Peyer's patch (tissue), 4 donors: ENCODE measurements at regions not wholly inside any gene's neighbourhood (a gene's known extent, or its start where the extent isn't known, plus 50 kb on each side); places are given as distances from the start of the nearest gene placed in this dataset.

Experiments used
- DNase-seq, 3 donors: peaks; one replicate each; pipeline ENCODE4 v3.0.0-alpha.2; 2017 to 2019
- H3K27ac ChIP-seq, 4 donors: fragments of 200-600 bp; sonication (generic); one replicate each; pipeline ENCODE4 v1.5.1; 2016 to 2019
- H3K27me3 ChIP-seq, 2 donors: fragments of 200-600 bp; sonication (generic); one replicate each; pipeline ENCODE4 v1.5.1; 2019
- H3K36me3 ChIP-seq, 3 donors: fragments of 200-600 bp; sonication (generic); one replicate each; pipeline ENCODE4 v1.5.1; 2016 to 2019
- H3K4me1 ChIP-seq, 4 donors: fragments of 200-600 bp; sonication (generic); one replicate each; pipeline ENCODE4 v1.5.1; 2016 to 2019
- H3K4me3 ChIP-seq, 4 donors: fragments of 200-600 bp; sonication (generic); 1 replicate in 3 of 4; 2 replicates in 1 of 4; pipeline ENCODE4 v1.5.1; 2016 to 2019; ENCODE audit warnings: mild to moderate bottlenecking in 1 of 4
- H3K9me3 ChIP-seq, 4 donors: fragments of 200-600 bp; sonication (generic); one replicate each; pipeline ENCODE4 v1.5.1; 2016 to 2019; ENCODE audit warnings: mild to moderate bottlenecking in 1 of 4
- POLR2A ChIP-seq, 2 donors: fragments of 450-650 bp; IDR thresholded peaks; one replicate each; pipeline ENCODE4 v1.5.1; 2017; ENCODE audit warnings: antibody characterized with exemption in 2 of 2, mild to moderate bottlenecking in 2 of 2, moderate library complexity in 2 of 2
- TF ChIP-seq, protein P1 (sequence below), 6 experiments: fragments of 450-650 bp in 4 of 6; fragments of 200-600 bp in 2 of 6; sonication (generic) in 1 of 6; IDR thresholded peaks; one replicate each; pipeline ENCODE4 v1.5.1; 2017 to 2019; ENCODE audit warnings: antibody characterized with exemption in 6 of 6, mild to moderate bottlenecking in 3 of 6, moderate library complexity in 1 of 6

GRCh38 chr12:91384366-91384765, 201.7 kb upstream of the DCN start:
- TF ChIP-seq POLR2A (IDR thresholded peaks at IDR 0.05) = no peak
- TF ChIP-seq, protein P1, sequence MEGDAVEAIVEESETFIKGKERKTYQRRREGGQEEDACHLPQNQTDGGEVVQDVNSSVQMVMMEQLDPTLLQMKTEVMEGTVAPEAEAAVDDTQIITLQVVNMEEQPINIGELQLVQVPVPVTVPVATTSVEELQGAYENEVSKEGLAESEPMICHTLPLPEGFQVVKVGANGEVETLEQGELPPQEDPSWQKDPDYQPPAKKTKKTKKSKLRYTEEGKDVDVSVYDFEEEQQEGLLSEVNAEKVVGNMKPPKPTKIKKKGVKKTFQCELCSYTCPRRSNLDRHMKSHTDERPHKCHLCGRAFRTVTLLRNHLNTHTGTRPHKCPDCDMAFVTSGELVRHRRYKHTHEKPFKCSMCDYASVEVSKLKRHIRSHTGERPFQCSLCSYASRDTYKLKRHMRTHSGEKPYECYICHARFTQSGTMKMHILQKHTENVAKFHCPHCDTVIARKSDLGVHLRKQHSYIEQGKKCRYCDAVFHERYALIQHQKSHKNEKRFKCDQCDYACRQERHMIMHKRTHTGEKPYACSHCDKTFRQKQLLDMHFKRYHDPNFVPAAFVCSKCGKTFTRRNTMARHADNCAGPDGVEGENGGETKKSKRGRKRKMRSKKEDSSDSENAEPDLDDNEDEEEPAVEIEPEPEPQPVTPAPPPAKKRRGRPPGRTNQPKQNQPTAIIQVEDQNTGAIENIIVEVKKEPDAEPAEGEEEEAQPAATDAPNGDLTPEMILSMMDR (IDR thresholded peaks at IDR 0.05) = no peak
- no peaks in the 10 kb centered on the region for H3K4me1 ChIP-seq
- H3K9me3 ChIP-seq = no peaks in the 10 kb centered on the region
- no peak for DNase-seq
- H3K4me3 ChIP-seq = no peak overlapping the region
- no peak overlapping the region for H3K27ac ChIP-seq
- no peaks in the 10 kb centered on the region for H3K36me3 ChIP-seq
- H3K27me3 ChIP-seq = no peaks in the 10 kb centered on the region

DNA sequence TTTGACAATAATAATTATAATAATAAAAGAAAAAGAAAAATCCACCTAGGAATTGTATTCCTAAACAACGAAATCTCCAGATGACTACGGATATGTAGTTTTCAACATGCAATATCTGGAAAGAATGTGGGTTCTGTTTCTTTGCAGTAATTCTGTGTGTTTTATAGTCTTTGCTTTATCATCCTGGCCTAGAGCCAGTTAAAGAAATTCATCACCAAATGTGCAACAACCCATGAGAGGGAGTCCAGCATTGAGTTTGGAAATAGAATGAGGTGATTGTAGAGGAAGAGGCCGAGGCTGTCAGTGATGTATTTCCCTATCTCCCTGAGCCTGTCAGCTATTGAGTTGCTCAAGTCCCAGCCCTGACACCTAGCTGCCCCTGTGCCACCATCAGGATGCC, 200.5 kb upstream of the DCN start:
- H3K27ac ChIP-seq = no peak overlapping the region
- no peak for DNase-seq
- TF ChIP-seq POLR2A (IDR thresholded peaks at IDR 0.05) = no peak
- H3K4me3 ChIP-seq = no peak overlapping the region
- no peaks in the 10 kb centered on the region for H3K9me3 ChIP-seq
- H3K4me1 ChIP-seq = no peaks in the 10 kb centered on the region
- H3K36me3 ChIP-seq = no peaks in the 10 kb centered on the region
- no peaks in the 10 kb centered on the region for H3K27me3 ChIP-seq

DNA sequence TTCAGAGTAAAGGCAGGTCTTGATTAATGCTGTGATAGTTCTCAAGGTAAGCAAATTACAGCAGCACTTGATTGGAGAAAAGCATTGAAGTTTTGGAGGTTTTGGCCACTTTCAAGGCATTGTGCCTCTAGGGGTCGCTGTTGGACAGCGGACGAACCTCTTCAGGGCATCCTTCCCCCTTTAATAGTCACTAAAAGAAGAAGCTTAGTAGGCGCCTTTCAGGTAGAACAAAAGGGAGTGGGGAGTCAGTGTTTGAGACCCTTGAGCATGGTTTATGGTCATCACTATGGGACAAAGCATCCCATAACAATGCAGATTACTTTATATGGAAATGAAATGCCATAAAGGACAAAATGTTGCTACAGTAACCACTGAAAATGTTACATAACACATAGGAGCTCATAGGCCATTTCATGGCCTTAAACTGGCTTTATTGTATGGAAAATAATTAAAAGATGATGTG, 199.5 kb upstream of the DCN start:
- Histone ChIP-seq H3K27me3 (no peaks in the 10 kb centered on the region), H3K4me1 (no peaks in the 10 kb centered on the region), H3K9me3 (no peaks in the 10 kb centered on the region), H3K36me3 (no peaks in the 10 kb centered on the region), H3K27ac (peak overlapping the region in 2 of 4 donors; percentile 14 to 62), H3K4me3 (peak overlapping the region in 3 of 4 donors; percentile 1 to 39 (median 28))
- TF ChIP-seq, protein P1 (IDR thresholded peaks at IDR 0.05) = peak; percentile 68 to 90 (median 88)
- no peak for TF ChIP-seq POLR2A (IDR thresholded peaks at IDR 0.05)
- peak; percentile 77 to 96 (median 88) for DNase-seq

- peak in 1 of 3 donors; percentile 49 for DNase-seq
- Histone ChIP-seq H3K9me3 (no peaks in the 10 kb centered on the region), H3K4me3 (peak overlapping the region in 3 of 4 donors; percentile 1 to 39 (median 28)), H3K27ac (peak overlapping the region in 3 of 4 donors; percentile 14 to 62 (median 26)), H3K4me1 (no peaks in the 10 kb centered on the region), H3K27me3 (no peaks in the 10 kb centered on the region), H3K36me3 (no peaks in the 10 kb centered on the region)
- TF ChIP-seq, protein P1 (IDR thresholded peaks at IDR 0.05) = no peak
- TF ChIP-seq POLR2A (IDR thresholded peaks at IDR 0.05) = no peak
Measured at GRCh38 chr12:91381309-91381804, 198.7 kb upstream of the DCN start.

GRCh38 chr12:91380631-91381030, 198.0 kb upstream of the DCN start:
- Histone ChIP-seq H3K9me3 (no peaks in the 10 kb centered on the region), H3K4me3 (no peak overlapping the region), H3K36me3 (no peaks in the 10 kb centered on the region), H3K27me3 (no peaks in the 10 kb centered on the region), H3K4me1 (no peaks in the 10 kb centered on the region), H3K27ac (peak overlapping the region in 1 of 4 donors; percentile 62)
- DNase-seq = no peak
- TF ChIP-seq, protein P1 (IDR thresholded peaks at IDR 0.05) = no peak
- TF ChIP-seq POLR2A (IDR thresholded peaks at IDR 0.05) = no peak

DNA sequence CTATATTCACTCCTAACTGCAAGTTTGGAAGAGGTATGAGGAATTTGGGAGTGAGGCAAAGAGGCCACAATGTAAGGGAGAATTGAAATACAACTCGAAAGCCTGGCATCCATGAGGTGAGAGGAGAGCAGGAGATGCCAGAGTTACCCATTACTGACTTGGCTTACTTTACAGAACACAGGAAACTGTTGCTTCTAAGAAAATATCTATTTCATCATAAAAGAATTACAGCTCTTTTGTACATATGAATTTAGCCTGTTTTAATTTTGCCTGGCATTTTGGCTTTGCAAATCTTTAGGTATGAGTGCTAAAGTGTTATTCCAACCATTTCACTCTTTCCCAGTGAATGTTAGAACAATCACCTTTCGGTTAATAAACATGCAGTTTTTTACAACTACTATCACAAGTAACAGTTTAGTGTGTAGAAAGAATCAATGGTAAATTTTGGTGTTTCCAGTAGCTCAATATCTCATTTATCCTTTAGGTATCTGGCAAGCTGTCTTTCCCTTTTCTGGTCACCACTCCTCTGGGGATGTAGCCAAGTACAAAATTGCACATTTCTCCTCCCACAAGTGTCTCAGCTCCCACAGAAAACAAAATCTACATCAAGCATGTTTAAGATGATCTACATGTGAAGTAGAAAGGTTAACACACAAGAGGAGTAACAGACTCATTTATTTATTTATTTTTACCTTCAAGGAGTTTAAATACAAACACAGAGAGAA, 196.6 kb upstream of the DCN start:
- no peak overlapping the region for H3K4me3 ChIP-seq
- no peak overlapping the region for H3K27ac ChIP-seq
- TF ChIP-seq POLR2A (IDR thresholded peaks at IDR 0.05) = no peak
- TF ChIP-seq, protein P1 (IDR thresholded peaks at IDR 0.05) = no peak
- H3K36me3 ChIP-seq = no peaks in the 10 kb centered on the region
- H3K9me3 ChIP-seq = no peaks in the 10 kb centered on the region
- H3K27me3 ChIP-seq = no peaks in the 10 kb centered on the region
- no peaks in the 10 kb centered on the region for H3K4me1 ChIP-seq
- DNase-seq = no peak
